HEK293T (cell line): ENCODE measurements at regions not wholly inside any gene's neighbourhood (a gene's known extent, or its start where the extent isn't known, plus 50 kb on each side); places are given as distances from the start of the nearest gene placed in this dataset.
A peak's percentile ranks its signal among the peaks of the same experiment; 100 is the strongest.

Experiments
- CTCF ChIA-PET: fragments of 350-600 bp; formaldehyde crosslinking; extraction: SDS; loops from one replicate; lab custom pipeline; 2021; ENCODE audit warnings: antibody characterized with exemption, inconsistent platforms; lab: Yijun Ruan, JAX
- POLR2A ChIA-PET: fragments of 350-600 bp; formaldehyde crosslinking; extraction: SDS; loops from one replicate; lab custom pipeline; 2020; ENCODE audit warnings: antibody characterized with exemption, inconsistent platforms; lab: Yijun Ruan, JAX
- DNase-seq: peaks from one replicate; pipeline ENCODE4 v3.0.0; 2012; ENCODE audit warnings: mixed read lengths; ENCODE audit errors: extremely low spot score
- ARNT ChIP-seq: fragments of 450-650 bp; IDR thresholded peaks from 2 replicates; pipeline ENCODE4 v1.6.1; 2017; ENCODE audit warnings: mild to moderate bottlenecking
- BHLHE40 ChIP-seq: fragments of 450-650 bp; IDR thresholded peaks from 2 replicates; pipeline ENCODE4 v1.6.1; 2016; ENCODE audit warnings: mild to moderate bottlenecking, moderate library complexity, borderline replicate concordance
- CTBP1 ChIP-seq: fragments of 450-650 bp; IDR thresholded peaks from 2 replicates; pipeline ENCODE4 v1.6.1; 2016; ENCODE audit warnings: borderline replicate concordance
- ELF4 ChIP-seq: fragments of 450-650 bp; IDR thresholded peaks from 2 replicates; pipeline ENCODE4 v1.6.1; 2017; ENCODE audit warnings: antibody characterized with exemption
- FOXA1 ChIP-seq: fragments of 450-650 bp; IDR thresholded peaks from 2 replicates; pipeline ENCODE4 v1.6.1; 2016; ENCODE audit warnings: mild to moderate bottlenecking
- FOXK2 ChIP-seq: fragments of 450-650 bp; IDR thresholded peaks from 2 replicates; pipeline ENCODE4 v1.6.1; 2016; ENCODE audit warnings: mild to moderate bottlenecking
- FOXM1 ChIP-seq: fragments of 450-650 bp; IDR thresholded peaks from 2 replicates; pipeline ENCODE4 v1.6.1; 2017; ENCODE audit warnings: mild to moderate bottlenecking, borderline replicate concordance
- HDGF ChIP-seq: fragments of 450-650 bp; IDR thresholded peaks from 2 replicates; pipeline ENCODE4 v1.6.1; 2017; ENCODE audit warnings: antibody characterized with exemption, borderline replicate concordance
- L3MBTL2 ChIP-seq: fragments of 450-650 bp; conservative IDR thresholded peaks from 2 replicates; pipeline ENCODE4 v1.6.1; 2016; ENCODE audit warnings: mild to moderate bottlenecking
- LEF1 ChIP-seq: fragments of 450-650 bp; IDR thresholded peaks from 2 replicates; pipeline ENCODE4 v1.6.1; 2017; ENCODE audit warnings: mild to moderate bottlenecking, borderline replicate concordance
- NFRKB ChIP-seq: fragments of 450-650 bp; IDR thresholded peaks from 2 replicates; pipeline ENCODE4 v1.6.1; 2016; ENCODE audit warnings: mild to moderate bottlenecking, moderate library complexity
- PKNOX1 ChIP-seq: fragments of 450-650 bp; IDR thresholded peaks from 2 replicates; pipeline ENCODE4 v1.6.1; 2016
- SP1 ChIP-seq: fragments of 450-650 bp; IDR thresholded peaks from 2 replicates; pipeline ENCODE4 v1.6.1; 2017
- SUZ12 ChIP-seq: fragments of 450-650 bp; IDR thresholded peaks from 2 replicates; pipeline ENCODE4 v1.6.1; 2016; ENCODE audit warnings: mild to moderate bottlenecking
- TARDBP ChIP-seq: fragments of 450-650 bp; IDR thresholded peaks from 2 replicates; pipeline ENCODE4 v1.6.1; 2016
- ZNF384 ChIP-seq: fragments of 450-650 bp; IDR thresholded peaks from 2 replicates; pipeline ENCODE4 v1.6.1; 2016

- no peak for DNase-seq
- ChIA-PET POLR2A (no interaction called here), CTCF (no interaction called here)
- TF ChIP-seq L3MBTL2 (no peak), FOXM1 (no peak), LEF1 (no peak), SUZ12 (no peak), PKNOX1 (no peak), SP1 (no peak), NFRKB (no peak), ZNF384 (no peak), CTBP1 (no peak), ARNT (no peak), HDGF (no peak), ELF4 (no peak)
These were observed 687.8 kb downstream of the DIAPH3 start for GRCh38 chr13:59475911-59476310.

GRCh38 chr13:59476366-59476765 is 687.4 kb downstream of the DIAPH3 start:
- POLR2A ChIA-PET: no interaction called here
- no peak for TF ChIP-seq TARDBP
- no peak for TF ChIP-seq SP1
- TF ChIP-seq ARNT: no peak
- no peak for TF ChIP-seq SUZ12
- TF ChIP-seq PKNOX1: no peak
- TF ChIP-seq FOXK2: no peak
- TF ChIP-seq CTBP1: no peak
- no peak for TF ChIP-seq FOXM1
- no peak for TF ChIP-seq FOXA1
- no peak for TF ChIP-seq ELF4
- TF ChIP-seq NFRKB: no peak
- no peak for TF ChIP-seq BHLHE40
- TF ChIP-seq L3MBTL2: no peak
- TF ChIP-seq ZNF384: no peak
- TF ChIP-seq LEF1: no peak
- no peak for TF ChIP-seq HDGF
- no peak for DNase-seq
- CTCF ChIA-PET: no interaction called here

- TF ChIP-seq HDGF: no peak
- TF ChIP-seq TARDBP: no peak
- no peak for TF ChIP-seq FOXA1
- no peak for TF ChIP-seq NFRKB
- no peak for TF ChIP-seq SP1
- no peak for TF ChIP-seq PKNOX1
- TF ChIP-seq FOXK2: no peak
- TF ChIP-seq LEF1: no peak
- no peak for TF ChIP-seq ARNT
- TF ChIP-seq ELF4: no peak
- TF ChIP-seq CTBP1: no peak
- TF ChIP-seq L3MBTL2: no peak
- TF ChIP-seq SUZ12: no peak
- TF ChIP-seq ZNF384: no peak
- no peak for TF ChIP-seq FOXM1
- no peak for TF ChIP-seq BHLHE40
- ChIA-PET CTCF (no interaction called here), POLR2A (no interaction called here)
- peak; percentile 23 for DNase-seq
These were observed 686.7 kb downstream of the DIAPH3 start for GRCh38 chr13:59477011-59477410.

- no peak for TF ChIP-seq BHLHE40
- no peak for TF ChIP-seq ARNT
- TF ChIP-seq L3MBTL2: no peak
- no peak for TF ChIP-seq HDGF
- TF ChIP-seq LEF1: no peak
- no peak for TF ChIP-seq NFRKB
- TF ChIP-seq SP1: no peak
- no peak for TF ChIP-seq ELF4
- TF ChIP-seq SUZ12: no peak
- TF ChIP-seq TARDBP: no peak
- TF ChIP-seq CTBP1: no peak
- TF ChIP-seq FOXM1: no peak
- TF ChIP-seq PKNOX1: no peak
- TF ChIP-seq ZNF384: no peak
- ChIA-PET POLR2A (no interaction called here), CTCF (interaction anchor here (0.6 kb wide), 1 partner anchor 293 kb away, joined by 4 read pairs; no protein-coding TSS in a partner anchor)
- DNase-seq: no peak
These were observed 684.8 kb downstream of the DIAPH3 start for GRCh38 chr13:59478908-59479307.

GRCh38 chr13:59479629-59480028 is 684.1 kb downstream of the DIAPH3 start:
- TF ChIP-seq LEF1: no peak
- no peak for TF ChIP-seq FOXM1
- TF ChIP-seq BHLHE40: no peak
- no peak for TF ChIP-seq ELF4
- TF ChIP-seq HDGF: no peak
- TF ChIP-seq ARNT: no peak
- no peak for TF ChIP-seq NFRKB
- TF ChIP-seq TARDBP: no peak
- no peak for TF ChIP-seq ZNF384
- TF ChIP-seq SP1: no peak
- ChIA-PET CTCF (no interaction called here), POLR2A (no interaction called here)
- no peak for DNase-seq
